HUDEP-2 (cell line): ENCODE measurements at regions not wholly inside any gene's neighbourhood (a gene's known extent, or its start where the extent isn't known, plus 50 kb on each side); places are given as distances from the start of the nearest gene placed in this dataset.
"Not testable (repeated sequence)": the region's sequence is repeated elsewhere in the genome, so short reads cannot be mapped to it uniquely, and the experiment has no call there.

Experiments used
- DNase-seq, 76 experiments: peaks; one replicate each; lab custom pipeline; 2025; ENCODE audit not compliant: unreplicated experiment in 76 of 76; lab: John Stamatoyannopoulos, UW

GRCh38 chr4:14149176-14150053, 521.9 kb upstream of the BOD1L1 start:
- DNase-seq: no peak

DNA sequence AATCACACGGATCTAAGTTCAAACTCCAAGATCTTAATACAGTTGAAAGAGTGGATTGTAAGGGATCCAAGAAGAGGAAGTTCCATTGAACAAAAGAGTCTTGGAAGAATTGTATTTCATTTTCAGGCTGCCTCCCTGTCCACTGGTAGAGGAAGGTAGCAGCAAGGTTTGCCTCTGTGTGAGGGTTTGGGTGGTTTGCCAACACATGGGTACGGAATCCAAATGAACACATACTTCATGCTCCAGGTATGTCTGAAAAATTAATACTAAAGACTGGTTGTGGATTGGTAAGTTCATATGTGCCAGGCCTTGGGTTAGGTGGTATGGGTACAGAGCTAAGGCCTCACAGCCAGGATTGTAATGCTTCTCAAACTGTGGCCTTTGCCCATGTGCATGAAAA, 523.6 kb upstream of the BOD1L1 start:
- no peak for DNase-seq

GRCh38 chr4:14152834-14153519, 525.5 kb upstream of the BOD1L1 start:
- DNase-seq: no peak

DNA sequence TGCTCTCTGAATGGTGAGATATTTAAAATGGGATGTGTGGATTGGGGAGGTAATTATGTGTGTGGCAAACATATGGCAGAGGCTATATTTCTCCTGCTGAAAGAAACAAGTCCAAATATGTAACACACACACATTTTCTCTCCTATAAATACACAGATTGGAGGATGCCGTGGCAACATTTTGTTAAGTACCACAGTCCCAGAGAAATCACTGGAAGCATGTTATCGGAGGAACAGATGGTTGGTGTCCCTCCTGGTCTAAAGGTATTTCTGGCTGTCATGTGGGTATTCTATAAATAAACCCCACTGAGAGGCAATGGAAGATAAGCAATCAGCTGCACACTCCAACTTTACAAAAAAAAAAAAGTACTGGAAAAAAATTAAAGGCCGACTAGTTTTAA, 528.3 kb upstream of the BOD1L1 start:
- DNase-seq: no peak

GRCh38 chr4:14157262-14157661, 529.7 kb upstream of the BOD1L1 start:
- no peak for DNase-seq

- DNase-seq: no peak
Measured at GRCh38 chr4:14165222-14165920, 537.8 kb upstream of the BOD1L1 start.

GRCh38 chr4:14167876-14168510, 540.5 kb upstream of the BOD1L1 start:
- DNase-seq: no peak

DNA sequence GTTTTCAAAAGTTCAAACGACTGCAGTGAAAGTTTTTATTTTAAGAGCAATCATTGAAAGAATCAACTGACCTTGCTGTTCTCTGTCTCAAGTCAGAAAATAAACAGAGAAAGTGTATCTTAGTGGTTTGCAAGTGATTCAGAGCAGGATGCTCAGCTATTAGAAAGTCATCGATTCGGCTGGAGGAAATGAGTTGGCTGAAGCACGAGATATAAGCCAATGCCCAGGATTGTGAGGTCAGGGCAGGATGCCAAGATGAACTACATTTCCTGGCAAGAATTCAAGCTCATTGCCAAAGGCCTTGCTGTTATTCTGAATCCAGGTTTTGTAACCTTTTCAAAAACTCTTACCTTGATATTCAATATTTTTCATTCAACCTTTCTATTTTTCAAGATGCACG, 541.4 kb upstream of the BOD1L1 start:
- peak in 13 of 76 experiments; percentile 0 to 16 (median 2) for DNase-seq

DNA sequence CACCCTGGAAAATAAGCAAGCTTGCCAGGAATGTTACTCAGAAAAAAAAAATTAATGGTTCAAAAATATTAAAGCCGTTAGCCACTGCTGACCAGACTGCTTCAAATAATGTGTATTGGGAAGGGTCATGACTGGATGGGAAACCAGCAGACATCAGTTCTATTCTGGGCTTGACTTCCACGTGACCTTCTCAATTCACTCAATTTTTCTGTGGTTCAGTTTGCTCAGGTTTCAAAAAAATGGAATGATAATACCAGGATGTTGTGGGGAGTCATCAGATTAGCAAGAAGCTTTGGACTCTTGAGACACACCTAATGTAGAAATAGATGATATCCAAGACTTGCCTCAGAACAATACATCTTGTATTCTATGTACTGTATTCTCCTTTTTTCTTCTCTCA, 541.9 kb upstream of the BOD1L1 start:
- no peak for DNase-seq

DNA sequence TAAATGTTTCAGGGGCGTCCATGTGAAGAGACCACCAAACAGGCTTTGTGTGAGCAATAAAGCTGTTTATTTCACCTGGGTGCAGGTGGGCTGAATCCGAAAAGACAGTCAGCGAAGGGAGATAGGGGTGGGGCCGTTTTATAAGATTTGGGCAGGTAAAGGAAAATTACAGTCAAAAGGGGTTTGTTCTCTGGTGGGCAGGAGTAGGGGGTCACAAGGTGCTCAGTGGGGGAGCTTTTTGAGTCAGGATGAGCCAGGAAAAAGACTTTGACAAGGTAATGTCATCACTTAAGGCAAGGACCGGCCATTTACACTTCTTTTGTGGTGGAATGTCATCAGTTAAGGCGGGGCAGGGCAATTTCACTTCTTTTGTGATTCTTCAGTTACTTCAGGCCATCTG, 542.4 kb upstream of the BOD1L1 start:
- not testable (repeated sequence) for DNase-seq

- DNase-seq: no peak
Measured at GRCh38 chr4:14176613-14177012, 549.1 kb upstream of the BOD1L1 start.

DNA sequence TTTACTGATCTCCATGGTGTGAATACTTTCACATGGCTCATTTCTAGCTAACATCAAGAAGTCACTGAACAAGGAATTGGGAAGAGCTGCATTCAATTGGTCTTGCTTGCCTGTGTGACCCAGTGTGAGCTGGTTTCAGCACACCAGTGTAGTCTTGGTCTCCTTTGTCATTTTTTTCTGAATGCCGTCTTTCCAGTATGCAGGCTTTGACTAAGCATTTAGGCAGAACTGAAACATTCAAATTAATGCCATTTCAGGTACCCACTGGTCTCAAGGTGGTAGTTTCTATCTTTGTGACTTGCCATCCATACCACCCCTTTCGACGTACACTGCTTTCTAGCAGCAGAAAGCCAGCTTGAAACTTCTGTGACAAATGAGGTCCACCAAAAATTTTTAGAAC, 550.5 kb upstream of the BOD1L1 start:
- no peak for DNase-seq

DNA sequence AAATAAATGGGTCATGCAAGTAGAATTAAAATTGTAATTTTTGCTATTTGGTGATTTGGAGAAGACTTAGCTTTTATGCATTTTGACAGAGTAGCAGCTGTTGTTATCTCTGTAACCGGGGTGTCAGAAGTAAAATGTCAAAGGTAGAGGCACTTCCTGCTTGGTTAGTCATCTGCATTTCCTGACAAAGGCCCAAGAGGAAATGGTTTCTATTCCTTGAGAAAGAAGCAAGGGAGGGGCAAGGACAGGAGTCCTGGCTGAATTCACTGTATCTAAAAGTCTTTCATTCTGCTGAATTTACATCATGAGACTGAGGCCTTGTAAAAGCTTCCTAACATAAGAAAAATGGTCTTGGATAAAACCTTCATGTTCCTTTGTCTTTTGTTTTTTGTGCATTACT, 550.9 kb upstream of the BOD1L1 start:
- no peak for DNase-seq

DNA sequence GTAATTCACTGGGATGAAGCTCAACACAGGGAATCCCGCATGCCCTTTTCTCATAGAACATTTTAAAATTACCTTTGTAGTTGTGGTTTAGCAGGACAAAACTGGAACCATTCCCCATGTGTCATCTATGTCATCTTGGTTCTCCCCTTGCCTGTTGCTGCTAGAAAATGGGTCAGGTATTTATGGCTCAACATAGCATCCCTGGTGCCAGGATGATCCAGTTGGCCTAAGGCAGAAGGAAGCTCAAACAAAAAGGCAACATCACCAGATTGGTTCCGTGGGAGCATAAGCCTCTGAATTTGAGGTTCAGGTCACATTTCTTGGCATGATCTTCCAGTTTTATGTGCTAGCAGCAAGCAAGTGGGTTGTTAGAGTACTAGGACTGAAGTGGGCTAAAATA, 552.6 kb upstream of the BOD1L1 start:
- no peak for DNase-seq

GRCh38 chr4:14180983-14181601, 553.6 kb upstream of the BOD1L1 start:
- no peak for DNase-seq

GRCh38 chr4:14182148-14182547, 554.6 kb upstream of the BOD1L1 start:
- no peak for DNase-seq

DNA sequence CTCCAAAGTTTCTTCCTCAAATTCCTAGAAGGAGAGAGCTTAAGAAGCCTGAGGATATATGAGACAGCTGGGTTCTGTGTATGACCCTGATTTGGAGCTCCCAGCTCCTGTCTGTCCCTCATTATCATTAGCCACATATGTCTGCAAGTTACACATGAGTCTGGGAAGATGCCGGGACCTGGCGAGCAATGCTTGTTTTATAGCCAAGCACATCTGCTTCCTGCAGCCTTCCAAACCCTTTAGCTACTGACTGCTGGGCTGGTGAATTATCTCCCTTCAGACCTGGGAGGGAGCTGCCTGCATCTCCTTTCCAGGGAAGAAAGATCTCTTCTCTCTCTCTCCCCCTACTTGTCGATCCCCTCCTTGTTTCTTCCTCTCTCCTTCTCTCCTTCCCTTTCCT, 556.7 kb upstream of the BOD1L1 start:
- DNase-seq: no peak

DNA sequence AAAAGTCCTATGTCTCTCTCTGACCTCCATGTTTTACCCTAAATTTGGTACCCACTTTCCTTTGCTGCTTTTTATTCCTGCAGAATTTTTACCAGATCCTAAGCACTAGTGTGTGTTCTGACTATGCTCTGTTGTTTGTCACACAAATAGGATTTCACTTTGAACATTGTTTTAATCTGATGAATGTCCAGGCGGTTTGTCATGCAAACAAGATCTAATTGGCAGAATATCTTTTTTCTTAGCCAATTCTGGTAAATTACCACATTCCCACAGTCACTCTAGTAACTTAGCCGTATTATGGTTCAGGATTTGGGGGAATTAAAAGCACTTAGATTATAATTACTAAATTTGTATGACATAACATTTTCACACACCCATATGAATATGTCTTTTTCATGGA, 557.2 kb upstream of the BOD1L1 start:
- no peak for DNase-seq

DNA sequence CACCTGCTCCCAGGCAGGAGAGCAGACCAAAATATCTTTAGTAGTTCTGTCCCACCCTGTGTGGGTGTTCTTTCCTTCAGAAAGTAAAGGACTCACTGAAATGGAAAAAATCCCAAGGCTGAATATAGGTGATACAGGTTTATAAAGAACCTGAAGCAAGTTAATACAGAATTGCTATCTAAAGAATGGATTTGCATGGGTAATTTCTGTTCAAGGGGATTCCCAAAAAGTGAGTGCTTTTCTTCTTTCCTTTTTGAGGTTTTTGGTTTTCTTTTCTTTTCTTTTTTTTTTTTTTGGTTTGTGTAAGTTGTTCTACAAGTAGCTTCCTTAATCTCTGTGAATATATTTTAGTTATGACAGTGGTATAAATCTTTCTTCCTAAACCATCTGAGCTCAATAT, 560.7 kb upstream of the BOD1L1 start:
- DNase-seq: no peak

DNA sequence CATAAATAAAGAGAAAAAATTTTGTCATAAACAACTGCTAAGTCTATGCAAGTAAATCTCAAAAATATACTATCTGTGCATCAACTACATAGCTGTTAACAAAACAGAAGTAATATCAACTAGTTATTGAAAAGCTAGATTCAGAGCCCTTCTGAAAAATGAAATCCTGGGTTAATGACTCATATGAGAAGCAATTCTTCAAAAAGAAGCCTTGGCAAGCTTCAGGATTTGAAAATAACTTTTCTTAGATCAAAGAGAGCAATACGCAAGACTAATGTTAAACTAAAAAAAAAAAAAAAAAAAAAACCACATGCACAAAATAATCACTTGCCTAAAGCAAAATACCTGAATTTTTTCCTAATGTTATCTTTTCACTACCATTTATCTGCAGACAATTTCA, 566.1 kb upstream of the BOD1L1 start:
- DNase-seq: no peak

GRCh38 chr4:14196131-14196530, 568.6 kb upstream of the BOD1L1 start:
- peak in 11 of 76 experiments; percentile 0 to 15 (median 3) for DNase-seq
